Endothelial cell of umbilical vein (primary cell): ENCODE measurements at regions not wholly inside any gene's neighbourhood (a gene's known extent, or its start where the extent isn't known, plus 50 kb on each side); places are given as distances from the start of the nearest gene placed in this dataset.

ENCODE experiments used
- JUN ChIP-seq: IDR thresholded peaks from 2 replicates; pipeline ENCODE4 v1.6.1; 2011; ENCODE audit warnings: borderline replicate concordance, low read depth; ENCODE audit not compliant: insufficient read length, insufficient read depth
- MYC ChIP-seq: IDR thresholded peaks from one replicate; pipeline ENCODE4 v1.6.1; 2011; ENCODE audit warnings: mild to moderate bottlenecking, low read depth, low read length
- POLR2AphosphoS5 ChIP-seq: IDR thresholded peaks from 2 replicates; pipeline ENCODE4 v1.6.1; 2012; ENCODE audit warnings: low read depth, mild to moderate bottlenecking, control low read depth, low read length, moderate library complexity; ENCODE audit not compliant: insufficient read depth
- TF ChIP-seq, protein P1 (sequence below), 2 donors: IDR thresholded peaks; 1 replicate in 1 of 2; 2 replicates in 1 of 2; pipeline ENCODE4 v1.5.1; 2011; ENCODE audit warnings: low read length in 2 of 2, mild to moderate bottlenecking in 2 of 2, moderate library complexity in 2 of 2, control low read depth in 1 of 2, inconsistent platforms in 1 of 2, low read depth in 1 of 2; ENCODE audit not compliant: insufficient read depth in 1 of 2; ENCODE audit errors: extremely low read depth in 1 of 2
- TF ChIP-seq, protein P2 (sequence below): IDR thresholded peaks from 2 replicates; pipeline ENCODE4 v1.6.1; 2011; ENCODE audit not compliant: insufficient read depth, insufficient read length

DNA sequence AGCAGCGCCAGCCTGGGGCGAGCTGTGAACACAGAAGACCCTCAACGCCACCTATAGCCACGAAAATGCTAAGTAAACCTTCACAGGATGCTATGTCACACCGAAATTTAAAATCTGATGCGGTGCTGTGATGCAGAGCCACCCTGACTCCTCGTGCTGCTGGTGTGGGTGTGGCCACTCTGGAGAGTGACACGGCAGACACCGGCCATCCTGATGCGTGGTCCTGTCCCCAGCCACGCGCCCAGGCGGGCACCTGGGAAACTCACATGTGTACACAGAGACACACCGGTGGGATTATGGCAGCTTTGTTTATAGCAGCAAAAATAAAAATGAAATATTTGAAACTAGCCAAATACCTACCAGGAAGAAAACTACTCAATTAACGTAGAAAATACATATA is 138.3 kb upstream of the SFSWAP start:
- TF ChIP-seq MYC (no peak), JUN (no peak), POLR2AphosphoS5 (no peak)
- TF ChIP-seq, protein P1, sequence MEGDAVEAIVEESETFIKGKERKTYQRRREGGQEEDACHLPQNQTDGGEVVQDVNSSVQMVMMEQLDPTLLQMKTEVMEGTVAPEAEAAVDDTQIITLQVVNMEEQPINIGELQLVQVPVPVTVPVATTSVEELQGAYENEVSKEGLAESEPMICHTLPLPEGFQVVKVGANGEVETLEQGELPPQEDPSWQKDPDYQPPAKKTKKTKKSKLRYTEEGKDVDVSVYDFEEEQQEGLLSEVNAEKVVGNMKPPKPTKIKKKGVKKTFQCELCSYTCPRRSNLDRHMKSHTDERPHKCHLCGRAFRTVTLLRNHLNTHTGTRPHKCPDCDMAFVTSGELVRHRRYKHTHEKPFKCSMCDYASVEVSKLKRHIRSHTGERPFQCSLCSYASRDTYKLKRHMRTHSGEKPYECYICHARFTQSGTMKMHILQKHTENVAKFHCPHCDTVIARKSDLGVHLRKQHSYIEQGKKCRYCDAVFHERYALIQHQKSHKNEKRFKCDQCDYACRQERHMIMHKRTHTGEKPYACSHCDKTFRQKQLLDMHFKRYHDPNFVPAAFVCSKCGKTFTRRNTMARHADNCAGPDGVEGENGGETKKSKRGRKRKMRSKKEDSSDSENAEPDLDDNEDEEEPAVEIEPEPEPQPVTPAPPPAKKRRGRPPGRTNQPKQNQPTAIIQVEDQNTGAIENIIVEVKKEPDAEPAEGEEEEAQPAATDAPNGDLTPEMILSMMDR (IDR thresholded peaks at IDR 0.05; ENCODE audit: extremely low read depth in 1 of 2, insufficient read depth in 1 of 2, low read depth in 1 of 2, low read length in 2 of 2) = no peak
- TF ChIP-seq, protein P2, sequence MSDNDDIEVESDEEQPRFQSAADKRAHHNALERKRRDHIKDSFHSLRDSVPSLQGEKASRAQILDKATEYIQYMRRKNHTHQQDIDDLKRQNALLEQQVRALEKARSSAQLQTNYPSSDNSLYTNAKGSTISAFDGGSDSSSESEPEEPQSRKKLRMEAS = no peak
